Stimulated activated CD4-positive, alpha-beta T cell treated with anti-CD3 and anti-CD28 coated beads, Interleukin-2, amount 100 ng/mL, for 4 hours (primary cell): ENCODE measurements at regions not wholly inside any gene's neighbourhood (a gene's known extent, or its start where the extent isn't known, plus 50 kb on each side); places are given as distances from the start of the nearest gene placed in this dataset.
"Not testable (repeated sequence)": the region's sequence is repeated elsewhere in the genome, so short reads cannot be mapped to it uniquely, and the experiment has no call there.

Experiments used
- DNase-seq: peaks from one replicate; pipeline ENCODE4 v3.0.0-alpha.2; 2020; ENCODE audit warnings: low read depth

- DNase-seq: not testable (repeated sequence)
These were observed 196.3 kb downstream of the BCL2L11 start for GRCh38 chr2:111316881-111317549.

GRCh38 chr2:111319552-111319951 lies 198.8 kb downstream of the BCL2L11 start:
- DNase-seq: not testable (repeated sequence)

- not testable (repeated sequence) for DNase-seq
These were observed 199.6 kb downstream of the BCL2L11 start for GRCh38 chr2:111320264-111320663.

GRCh38 chr2:111320965-111321364 lies 200.3 kb downstream of the BCL2L11 start:
- not testable (repeated sequence) for DNase-seq

GRCh38 chr2:111323384-111323783 lies 202.7 kb downstream of the BCL2L11 start:
- not testable (repeated sequence) for DNase-seq

GRCh38 chr2:111327726-111328125 lies 207.0 kb downstream of the BCL2L11 start:
- not testable (repeated sequence) for DNase-seq

- DNase-seq: not testable (repeated sequence)
These were observed 208.6 kb downstream of the BCL2L11 start for GRCh38 chr2:111329309-111329708.

- not testable (repeated sequence) for DNase-seq
These were observed 210.5 kb downstream of the BCL2L11 start for GRCh38 chr2:111331099-111331724.

- not testable (repeated sequence) for DNase-seq
These were observed 214.7 kb downstream of the BCL2L11 start for GRCh38 chr2:111335220-111335907.

- not testable (repeated sequence) for DNase-seq
These were observed 217.8 kb downstream of the BCL2L11 start for GRCh38 chr2:111338474-111338873.

- DNase-seq: not testable (repeated sequence)
These were observed 218.8 kb downstream of the BCL2L11 start for GRCh38 chr2:111339476-111339875.

GRCh38 chr2:111344590-111344989 lies 223.9 kb downstream of the BCL2L11 start:
- DNase-seq: not testable (repeated sequence)

GRCh38 chr2:111345439-111345838 lies 224.7 kb downstream of the BCL2L11 start:
- DNase-seq: not testable (repeated sequence)

- DNase-seq: not testable (repeated sequence)
These were observed 225.6 kb downstream of the BCL2L11 start for GRCh38 chr2:111346018-111346930.

GRCh38 chr2:111347695-111348094 lies 227.0 kb downstream of the BCL2L11 start:
- DNase-seq: not testable (repeated sequence)

GRCh38 chr2:111348316-111348715 lies 227.6 kb downstream of the BCL2L11 start:
- not testable (repeated sequence) for DNase-seq

- not testable (repeated sequence) for DNase-seq
These were observed 234.5 kb downstream of the BCL2L11 start for GRCh38 chr2:111355022-111355817.

GRCh38 chr2:111355823-111356511 lies 235.3 kb downstream of the BCL2L11 start:
- DNase-seq: not testable (repeated sequence)

- not testable (repeated sequence) for DNase-seq
These were observed 235.9 kb downstream of the BCL2L11 start for GRCh38 chr2:111356512-111357031.
